GM19351 (cell line): ENCODE measurements at regions not wholly inside any gene's neighbourhood (a gene's known extent, or its start where the extent isn't known, plus 50 kb on each side); places are given as distances from the start of the nearest gene placed in this dataset.
"Not testable (repeated sequence)": the region's sequence is repeated elsewhere in the genome, so short reads cannot be mapped to it uniquely, and the experiment has no call there.

ENCODE experiments used
- ATAC-seq: cut with Tn5 transposase; IDR thresholded peaks from one replicate; pipeline ENCODE4 v1.9.1; 2021; ENCODE audit warnings: mild to moderate bottlenecking, moderate library complexity; ENCODE audit not compliant: unreplicated experiment

- ATAC-seq = no peak
Observed at GRCh38 chr9:74391816-74392215, 105.3 kb upstream of the RORB start.

GRCh38 chr9:74403581-74403980 lies 93.6 kb upstream of the RORB start:
- no peak for ATAC-seq

GRCh38 chr9:74404620-74405019 lies 92.5 kb upstream of the RORB start:
- ATAC-seq = no peak

- no peak for ATAC-seq
Observed at GRCh38 chr9:74407166-74407565, 90.0 kb upstream of the RORB start.

GRCh38 chr9:74412236-74412979 lies 84.7 kb upstream of the RORB start:
- ATAC-seq = no peak

GRCh38 chr9:74413876-74414275 lies 83.3 kb upstream of the RORB start:
- no peak for ATAC-seq

GRCh38 chr9:74414325-74414724 lies 82.8 kb upstream of the RORB start:
- ATAC-seq = no peak

- ATAC-seq = no peak
Observed at GRCh38 chr9:74415995-74416394, 81.1 kb upstream of the RORB start.

- ATAC-seq = not testable (repeated sequence)
Observed at GRCh38 chr9:74424488-74424887, 72.6 kb upstream of the RORB start.

- no peak for ATAC-seq
Observed at GRCh38 chr9:74431467-74431866, 65.7 kb upstream of the RORB start.

- ATAC-seq = no peak
Observed at GRCh38 chr9:74443036-74443750, 53.9 kb upstream of the RORB start.

- no peak for ATAC-seq
Observed at GRCh38 chr9:74444369-74444768, 52.8 kb upstream of the RORB start.
